ENCODE measurements at regions not wholly inside any gene's neighbourhood (a gene's known extent, or its start where the extent isn't known, plus 50 kb on each side); places are given as distances from the start of the nearest gene placed in this dataset.

GRCh38 chr1:185427264-185427663 lies 110.2 kb upstream of the IVNS1ABP start:
- no CpG with 5 or more reads among the region's 2 CpGs for WGBS, 2 experiments (ENCODE audit: extremely low coverage in 2 of 2, insufficient read length in 1 of 2)
- peaks cover 16% of the 10 kb centered on the region for H3K27me3 ChIP-seq (ENCODE audit: control insufficient read depth, insufficient read depth, low read length)
- H4K91ac ChIP-seq (ENCODE audit: insufficient read depth, low read depth, low read length), result no peak overlapping the region
- no peak overlapping the region for H2AK5ac ChIP-seq (ENCODE audit: low read depth, low read length)
- H3K4me1 ChIP-seq (ENCODE audit: control insufficient read depth, insufficient read depth, low read length), result no peaks in the 10 kb centered on the region
- no peak for DNase-seq
- no peak overlapping the region for H2AFZ ChIP-seq (replicated peaks; ENCODE audit: low read length, poor library complexity)
- H2BK120ac ChIP-seq (ENCODE audit: low read depth, low read length), result no peak overlapping the region
- H3K4me2 ChIP-seq (ENCODE audit: low read depth, low read length), result no peak overlapping the region
- H3K18ac ChIP-seq (ENCODE audit: low read depth, low read length), result no peak overlapping the region
- no peak overlapping the region for H3K23ac ChIP-seq (ENCODE audit: low read depth, low read length)
- no peak overlapping the region for H3K27ac ChIP-seq (ENCODE audit: insufficient read depth, low read length)
- H2AK9ac ChIP-seq (replicated peaks; ENCODE audit: low read depth, low read length, poor library complexity), result no peak overlapping the region
- H2BK5ac ChIP-seq (ENCODE audit: low read depth, low read length, poor library complexity, severe bottlenecking), result no peak overlapping the region
- no peaks in the 10 kb centered on the region for H4K20me1 ChIP-seq (ENCODE audit: insufficient read depth, low read length)
- H3K4ac ChIP-seq (ENCODE audit: low read depth, low read length), result no peak overlapping the region
- ChIA-PET CTCF (no interaction called here), POLR2A (ENCODE audit: unreplicated experiment) (no interaction called here)
- no peak overlapping the region for H3K4me3 ChIP-seq (ENCODE audit: insufficient read depth, low read depth, low read length)
- no peaks in the 10 kb centered on the region for H3K36me3 ChIP-seq (ENCODE audit: control insufficient read depth, insufficient read depth, low read length)
- in situ Hi-C loops (cut with MboI; ENCODE audit: low sequenced_read_pairs) (no loop called here), intact Hi-C loops (cut with micrococcal nuclease) (no loop called here), dilution Hi-C loops (cut with HindIII; ENCODE audit: low sequenced_read_pairs, unreplicated experiment) (no loop called here)
- no peak overlapping the region for H4K5ac ChIP-seq (ENCODE audit: low read depth, low read length)
- H3K9me3 ChIP-seq (ENCODE audit: control insufficient read depth, insufficient read depth, low read length), result no peaks in the 10 kb centered on the region
- no peaks in the 10 kb centered on the region for H3K79me1 ChIP-seq (ENCODE audit: low read depth in 1 of 2, low read length in 2 of 2)
- TF ChIP-seq POLR2A (IDR thresholded peaks at IDR 0.05; ENCODE audit: low read depth, low read length) (no peak), MXI1 (IDR thresholded peaks at IDR 0.05; ENCODE audit: borderline replicate concordance, low read depth, low read length) (no peak), FOS (IDR thresholded peaks at IDR 0.05; ENCODE audit: low read depth, low read length) (no peak), MAZ (IDR thresholded peaks at IDR 0.05; ENCODE audit: borderline replicate concordance, low read depth, low read length) (no peak), BHLHE40 (IDR thresholded peaks at IDR 0.05; ENCODE audit: low read depth, low read length) (no peak), NFE2L2 (IDR thresholded peaks at IDR 0.05; ENCODE audit: low read depth, low read length) (no peak)
- TF ChIP-seq, protein P1, sequence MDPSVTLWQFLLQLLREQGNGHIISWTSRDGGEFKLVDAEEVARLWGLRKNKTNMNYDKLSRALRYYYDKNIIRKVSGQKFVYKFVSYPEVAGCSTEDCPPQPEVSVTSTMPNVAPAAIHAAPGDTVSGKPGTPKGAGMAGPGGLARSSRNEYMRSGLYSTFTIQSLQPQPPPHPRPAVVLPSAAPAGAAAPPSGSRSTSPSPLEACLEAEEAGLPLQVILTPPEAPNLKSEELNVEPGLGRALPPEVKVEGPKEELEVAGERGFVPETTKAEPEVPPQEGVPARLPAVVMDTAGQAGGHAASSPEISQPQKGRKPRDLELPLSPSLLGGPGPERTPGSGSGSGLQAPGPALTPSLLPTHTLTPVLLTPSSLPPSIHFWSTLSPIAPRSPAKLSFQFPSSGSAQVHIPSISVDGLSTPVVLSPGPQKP (IDR thresholded peaks at IDR 0.05; ENCODE audit: borderline replicate concordance, low read depth, low read length), result no peak
- TF ChIP-seq, protein P2, sequence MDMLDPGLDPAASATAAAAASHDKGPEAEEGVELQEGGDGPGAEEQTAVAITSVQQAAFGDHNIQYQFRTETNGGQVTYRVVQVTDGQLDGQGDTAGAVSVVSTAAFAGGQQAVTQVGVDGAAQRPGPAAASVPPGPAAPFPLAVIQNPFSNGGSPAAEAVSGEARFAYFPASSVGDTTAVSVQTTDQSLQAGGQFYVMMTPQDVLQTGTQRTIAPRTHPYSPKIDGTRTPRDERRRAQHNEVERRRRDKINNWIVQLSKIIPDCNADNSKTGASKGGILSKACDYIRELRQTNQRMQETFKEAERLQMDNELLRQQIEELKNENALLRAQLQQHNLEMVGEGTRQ (IDR thresholded peaks at IDR 0.05; ENCODE audit: low read depth, low read length), result no peak
- TF ChIP-seq, protein P3, sequence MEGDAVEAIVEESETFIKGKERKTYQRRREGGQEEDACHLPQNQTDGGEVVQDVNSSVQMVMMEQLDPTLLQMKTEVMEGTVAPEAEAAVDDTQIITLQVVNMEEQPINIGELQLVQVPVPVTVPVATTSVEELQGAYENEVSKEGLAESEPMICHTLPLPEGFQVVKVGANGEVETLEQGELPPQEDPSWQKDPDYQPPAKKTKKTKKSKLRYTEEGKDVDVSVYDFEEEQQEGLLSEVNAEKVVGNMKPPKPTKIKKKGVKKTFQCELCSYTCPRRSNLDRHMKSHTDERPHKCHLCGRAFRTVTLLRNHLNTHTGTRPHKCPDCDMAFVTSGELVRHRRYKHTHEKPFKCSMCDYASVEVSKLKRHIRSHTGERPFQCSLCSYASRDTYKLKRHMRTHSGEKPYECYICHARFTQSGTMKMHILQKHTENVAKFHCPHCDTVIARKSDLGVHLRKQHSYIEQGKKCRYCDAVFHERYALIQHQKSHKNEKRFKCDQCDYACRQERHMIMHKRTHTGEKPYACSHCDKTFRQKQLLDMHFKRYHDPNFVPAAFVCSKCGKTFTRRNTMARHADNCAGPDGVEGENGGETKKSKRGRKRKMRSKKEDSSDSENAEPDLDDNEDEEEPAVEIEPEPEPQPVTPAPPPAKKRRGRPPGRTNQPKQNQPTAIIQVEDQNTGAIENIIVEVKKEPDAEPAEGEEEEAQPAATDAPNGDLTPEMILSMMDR (conservative IDR thresholded peaks at IDR 0.05; ENCODE audit: low read depth, low read length), result no peak
- no TSS peak for BruUV-seq (replicated peaks)
- no peak overlapping the region for H2BK20ac ChIP-seq (ENCODE audit: low read depth, low read length)
- H3K14ac ChIP-seq (replicated peaks; ENCODE audit: low read depth, low read length), result no peak overlapping the region
- H3K9ac ChIP-seq (ENCODE audit: low read depth, low read length), result no peak overlapping the region
- no peak overlapping the region for H2BK15ac ChIP-seq (ENCODE audit: low read depth, low read length)
- no peaks in the 10 kb centered on the region; the same call in 1 of the 2 replicates for H3K9me1 ChIP-seq (ENCODE audit: insufficient read depth, low read length)
- no peak overlapping the region for H3K56ac ChIP-seq (ENCODE audit: extremely low read depth, insufficient read depth, low read length)
- no peak for ATAC-seq (ENCODE audit: low read depth)
- H4K8ac ChIP-seq (ENCODE audit: low read depth in 2 of 2, low read length in 2 of 2), result no peak overlapping the region

All from IMR-90 (cell line).